WTC11 (cell line): ENCODE measurements at regions not wholly inside any gene's neighbourhood (a gene's known extent, or its start where the extent isn't known, plus 50 kb on each side); places are given as distances from the start of the nearest gene placed in this dataset.
A peak's percentile ranks its signal among the peaks of the same experiment; 100 is the strongest.

Experiments used
- ATAC-seq: fragments of 200-7000 bp; cut with Tn5 transposase; 2 replicates; pipeline ENCODE4 v1.10.0; 2021; ENCODE audit warnings: mild to moderate bottlenecking, moderate library complexity
- CTCF ChIA-PET: fragments of 300-600 bp; sonication (Branson Sonifier 250); formaldehyde crosslinking; loops from one replicate; lab custom pipeline; 2021; ENCODE audit warnings: antibody characterized with exemption; lab: Charles Lee
- POLR2A ChIA-PET: fragments of 350-600 bp; sonication (Branson Sonifier 250); formaldehyde crosslinking; loops from one replicate; lab custom pipeline; 2021; ENCODE audit warnings: antibody characterized with exemption; lab: Charles Lee
- DNase-seq: peaks from one replicate; pipeline ENCODE4 v3.0.0; 2021; ENCODE audit warnings: low spot score
- H3K27ac Mint-ChIP-seq: 2 replicates; pipeline ENCODE4 v1.8.0; 2021; ENCODE audit warnings: mixed read lengths
- H3K27me3 Mint-ChIP-seq: 2 replicates; pipeline ENCODE4 v1.8.0; 2021; ENCODE audit warnings: low read depth, mild to moderate bottlenecking, moderate library complexity, mixed read lengths
- H3K36me3 Mint-ChIP-seq: 2 replicates; pipeline ENCODE4 v1.8.0; 2021; ENCODE audit warnings: mixed read lengths
- H3K4me1 Mint-ChIP-seq: 2 replicates; pipeline ENCODE4 v1.8.0; 2022; ENCODE audit warnings: mixed read lengths
- H3K4me3 Mint-ChIP-seq: 2 replicates; pipeline ENCODE4 v1.8.0; 2021; ENCODE audit warnings: mild to moderate bottlenecking, moderate library complexity, mixed read lengths
- H3K9me3 Mint-ChIP-seq: 2 replicates; pipeline ENCODE4 v1.8.0; 2021; ENCODE audit warnings: mixed read lengths
- ATF6 ChIP-seq: sonication (generic); formaldehyde crosslinking; IDR thresholded peaks from 2 replicates; pipeline ENCODE4 v1.8.1; 2023; ENCODE audit warnings: mild to moderate bottlenecking, missing genetic modification reagents
- ERG ChIP-seq: fragments of 250-450 bp; sonication (Bioruptor Pico); IDR thresholded peaks from 2 replicates; pipeline ENCODE4 v1.8.0; 2021; ENCODE audit warnings: mild to moderate bottlenecking
- ETV6 ChIP-seq: sonication (generic); formaldehyde crosslinking; IDR thresholded peaks from 2 replicates; pipeline ENCODE4 v1.8.1; 2022; ENCODE audit warnings: mild to moderate bottlenecking, missing genetic modification reagents
- FOXJ3 ChIP-seq: sonication (generic); formaldehyde crosslinking; IDR thresholded peaks from 2 replicates; pipeline ENCODE4 v1.9.0; 2021; ENCODE audit warnings: missing genetic modification reagents, mild to moderate bottlenecking, borderline replicate concordance
- FOXK1 ChIP-seq: sonication (generic); formaldehyde crosslinking; IDR thresholded peaks from 2 replicates; pipeline ENCODE4 v1.8.0; 2022; ENCODE audit warnings: mild to moderate bottlenecking, moderate library complexity, missing genetic modification reagents
- GABPB1 ChIP-seq: sonication (generic); formaldehyde crosslinking; IDR thresholded peaks from 2 replicates; pipeline ENCODE4 v1.8.1; 2023; ENCODE audit warnings: mild to moderate bottlenecking, missing genetic modification reagents
- JAZF1 ChIP-seq: fragments of 250-450 bp; sonication (Bioruptor Pico); IDR thresholded peaks from 2 replicates; pipeline ENCODE4 v1.9.0; 2021; ENCODE audit warnings: moderate library complexity, mild to moderate bottlenecking, inconsistent platforms
- NR3C1 ChIP-seq: sonication (generic); formaldehyde crosslinking; conservative IDR thresholded peaks from 2 replicates; pipeline ENCODE4 v1.8.1; 2023; ENCODE audit warnings: low read depth, mild to moderate bottlenecking, missing genetic modification reagents
- PREB ChIP-seq: sonication (generic); formaldehyde crosslinking; IDR thresholded peaks from 2 replicates; pipeline ENCODE4 v1.8.1; 2022; ENCODE audit warnings: mild to moderate bottlenecking, missing genetic modification reagents, moderate library complexity, borderline replicate concordance
- TEAD1 ChIP-seq: sonication (generic); formaldehyde crosslinking; IDR thresholded peaks from 2 replicates; pipeline ENCODE4 v1.8.0; 2022; ENCODE audit warnings: mild to moderate bottlenecking, missing genetic modification reagents
- TEAD4 ChIP-seq: sonication (generic); formaldehyde crosslinking; IDR thresholded peaks from 2 replicates; pipeline ENCODE4 v1.8.0; 2022; ENCODE audit warnings: mild to moderate bottlenecking, missing genetic modification reagents
- USF1 ChIP-seq: sonication (generic); formaldehyde crosslinking; IDR thresholded peaks from 2 replicates; pipeline ENCODE4 v1.8.0; 2022; ENCODE audit warnings: mild to moderate bottlenecking, missing genetic modification reagents
- USF2 ChIP-seq: sonication (generic); formaldehyde crosslinking; IDR thresholded peaks from 2 replicates; pipeline ENCODE4 v1.8.1; 2023; ENCODE audit warnings: mild to moderate bottlenecking, missing genetic modification reagents, moderate library complexity
- ZNF138 ChIP-seq: sonication (generic); formaldehyde crosslinking; conservative IDR thresholded peaks from 2 replicates; pipeline ENCODE4 v1.8.1; 2022; ENCODE audit warnings: mild to moderate bottlenecking, moderate library complexity, missing genetic modification reagents
- ZNF232 ChIP-seq: sonication (generic); formaldehyde crosslinking; IDR thresholded peaks from 2 replicates; pipeline ENCODE4 v1.8.0; 2022; ENCODE audit warnings: mild to moderate bottlenecking, missing genetic modification reagents
- ZNF317 ChIP-seq: sonication (generic); formaldehyde crosslinking; IDR thresholded peaks from 2 replicates; pipeline ENCODE4 v1.8.1; 2023; ENCODE audit warnings: low read depth, mild to moderate bottlenecking, moderate library complexity, missing genetic modification reagents, borderline replicate concordance
- ZNF512 ChIP-seq: sonication (generic); formaldehyde crosslinking; IDR thresholded peaks from 2 replicates; pipeline ENCODE4 v1.8.1; 2022; ENCODE audit warnings: missing genetic modification reagents, borderline replicate concordance

- POLR2A ChIA-PET: interaction anchor here (1.5 kb wide), 1 partner anchor 11 kb away, joined by 5 read pairs; no protein-coding TSS in a partner anchor
- H3K4me3 Mint-ChIP-seq: peak overlapping the region; percentile 51; the same call in 1 of the 2 replicates
- peaks cover 22% of the 10 kb centered on the region for H3K9me3 Mint-ChIP-seq
- DNase-seq (no peak), ATAC-seq (no peak)
- H3K27me3 Mint-ChIP-seq: no peaks in the 10 kb centered on the region
- TF ChIP-seq NR3C1 (no peak), ZNF512 (0 out of 2 replicates have a peak, but pooled peaks have one; percentile 39), ERG (no peak), ZNF317 (CRISPR knock-in tag) (no peak), ATF6 (no peak), JAZF1 (no peak), FOXJ3 (no peak), PREB (CRISPR knock-in tag) (no peak), ZNF138 (CRISPR knock-in tag) (no peak)
- H3K27ac Mint-ChIP-seq: no peak overlapping the region
- peaks cover 11% of the 10 kb centered on the region for H3K36me3 Mint-ChIP-seq
- peaks cover 28% of the 10 kb centered on the region for H3K4me1 Mint-ChIP-seq
- CTCF ChIA-PET: interaction anchor here (1.0 to 2.3 kb wide), 4 partner anchors 10 to 50 kb away, joined by 6 to 9 read pairs (median 8); no protein-coding TSS in a partner anchor
Measured at GRCh38 chr6:8181160-8181881, 79.0 kb upstream of the EEF1E1 start.

- H3K9me3 Mint-ChIP-seq: peaks cover 22% of the 10 kb centered on the region
- POLR2A ChIA-PET: interaction anchor here (1.5 kb wide), 1 partner anchor 10 kb away, joined by 5 read pairs; no protein-coding TSS in a partner anchor
- no peak for DNase-seq
- peaks cover 28% of the 10 kb centered on the region for H3K4me1 Mint-ChIP-seq
- peaks cover 11% of the 10 kb centered on the region for H3K36me3 Mint-ChIP-seq
- peak overlapping the region; percentile 96 for H3K27ac Mint-ChIP-seq
- TF ChIP-seq USF2 (0 out of 2 replicates have a peak, but pooled peaks have one; percentile 4), TEAD1 (CRISPR knock-in tag) (peak; percentile 91; the same call in 1 of the 2 replicates), ZNF232 (CRISPR knock-in tag) (no peak), FOXK1 (CRISPR knock-in tag) (0 out of 2 replicates have a peak, but pooled peaks have one; percentile 28), TEAD4 (peak; percentile 66; the same call in 1 of the 2 replicates), GABPB1 (CRISPR knock-in tag) (no peak), USF1 (CRISPR knock-in tag) (0 out of 2 replicates have a peak, but pooled peaks have one; percentile 17), ETV6 (peak; percentile 42; the same call in 1 of the 2 replicates)
- peak; percentile 95 for ATAC-seq
- H3K27me3 Mint-ChIP-seq: no peaks in the 10 kb centered on the region
- peak overlapping the region; percentile 51 for H3K4me3 Mint-ChIP-seq
- CTCF ChIA-PET: interaction anchor here (1.0 to 2.3 kb wide), 5 partner anchors 10 to 49 kb away, joined by 4 to 9 read pairs (median 8); no protein-coding TSS in a partner anchor
Measured at GRCh38 chr6:8180327-8181159, 78.2 kb upstream of the EEF1E1 start.
